H1 (cell line): ENCODE measurements at regions not wholly inside any gene's neighbourhood (a gene's known extent, or its start where the extent isn't known, plus 50 kb on each side); places are given as distances from the start of the nearest gene placed in this dataset.

ENCODE experiments used
- BRCA1 ChIP-seq: IDR thresholded peaks from 2 replicates; pipeline ENCODE4 v1.6.1; 2012; ENCODE audit warnings: low read depth, low read length, improper control_type of control experiment
- CHD2 ChIP-seq: IDR thresholded peaks from 2 replicates; pipeline ENCODE4 v1.6.1; 2012; ENCODE audit warnings: low read length, improper control_type of control experiment
- EGR1 ChIP-seq: IDR thresholded peaks from 2 replicates; pipeline ENCODE4 v1.6.1; 2011; ENCODE audit warnings: low read depth, low read length, borderline replicate concordance
- EZH2 ChIP-seq: fragments of 200-600 bp; sonication (generic); IDR thresholded peaks from 2 replicates; pipeline ENCODE4 v1.7.1; 2012; ENCODE audit warnings: low read depth, mild to moderate bottlenecking, moderate library complexity, low read length, inconsistent platforms; ENCODE audit not compliant: severe bottlenecking
- GABPA ChIP-seq: IDR thresholded peaks from 2 replicates; pipeline ENCODE4 v1.6.1; 2011; ENCODE audit warnings: mild to moderate bottlenecking, low read length, moderate library complexity, borderline replicate concordance; ENCODE audit not compliant: insufficient read depth
- POLR2A ChIP-seq, 2 experiments: IDR thresholded peaks; 1 replicate in 1 of 2; 2 replicates in 1 of 2; pipeline ENCODE4 v1.6.1; 2011; ENCODE audit warnings: low read depth in 2 of 2, low read length in 2 of 2, mild to moderate bottlenecking in 2 of 2; ENCODE audit errors: control extremely low read depth in 1 of 2
- TAF1 ChIP-seq: IDR thresholded peaks from 2 replicates; pipeline ENCODE4 v1.6.1; 2011; ENCODE audit warnings: mild to moderate bottlenecking, low read depth, low read length
- TF ChIP-seq, protein P1 (sequence below), 3 experiments: IDR thresholded peaks; 1 replicate in 2 of 3; 2 replicates in 1 of 3; pipeline versions ENCODE4 v1.5.1 to v1.6.1; 2011; ENCODE audit warnings: low read length in 3 of 3, mild to moderate bottlenecking in 3 of 3, inconsistent platforms in 2 of 3, low read depth in 1 of 3, moderate library complexity in 1 of 3; ENCODE audit not compliant: insufficient read depth in 1 of 3; ENCODE audit errors: control extremely low read depth in 1 of 3

DNA sequence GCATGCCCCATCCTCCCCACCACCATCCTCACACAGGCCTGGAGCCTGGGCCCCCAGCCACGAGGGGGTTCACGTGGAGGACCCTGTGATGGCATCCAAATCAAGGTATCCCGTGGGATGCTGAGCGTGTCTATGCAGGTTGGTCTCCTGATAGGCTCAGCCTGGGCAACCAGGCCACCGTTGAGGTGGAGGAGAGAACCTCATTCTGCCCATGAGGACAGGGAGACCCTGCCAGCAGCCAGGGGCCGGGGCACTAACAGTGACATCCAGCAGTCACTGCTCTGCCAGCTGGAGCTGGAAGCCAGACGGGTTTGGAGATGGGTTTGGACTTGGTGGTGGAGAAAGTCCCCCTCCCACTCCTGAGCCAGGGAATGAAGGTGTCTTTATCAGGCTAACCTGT, 582.8 kb downstream of the MATN1 start:
- TF ChIP-seq BRCA1 (no peak), GABPA (no peak), EZH2 (no peak), POLR2A (IDR thresholded peaks at IDR 0.05; ENCODE audit: control extremely low read depth in 1 of 2, low read depth in 2 of 2, low read length in 2 of 2) (no peak), CHD2 (no peak), EGR1 (no peak), TAF1 (no peak)
- TF ChIP-seq, protein P1, sequence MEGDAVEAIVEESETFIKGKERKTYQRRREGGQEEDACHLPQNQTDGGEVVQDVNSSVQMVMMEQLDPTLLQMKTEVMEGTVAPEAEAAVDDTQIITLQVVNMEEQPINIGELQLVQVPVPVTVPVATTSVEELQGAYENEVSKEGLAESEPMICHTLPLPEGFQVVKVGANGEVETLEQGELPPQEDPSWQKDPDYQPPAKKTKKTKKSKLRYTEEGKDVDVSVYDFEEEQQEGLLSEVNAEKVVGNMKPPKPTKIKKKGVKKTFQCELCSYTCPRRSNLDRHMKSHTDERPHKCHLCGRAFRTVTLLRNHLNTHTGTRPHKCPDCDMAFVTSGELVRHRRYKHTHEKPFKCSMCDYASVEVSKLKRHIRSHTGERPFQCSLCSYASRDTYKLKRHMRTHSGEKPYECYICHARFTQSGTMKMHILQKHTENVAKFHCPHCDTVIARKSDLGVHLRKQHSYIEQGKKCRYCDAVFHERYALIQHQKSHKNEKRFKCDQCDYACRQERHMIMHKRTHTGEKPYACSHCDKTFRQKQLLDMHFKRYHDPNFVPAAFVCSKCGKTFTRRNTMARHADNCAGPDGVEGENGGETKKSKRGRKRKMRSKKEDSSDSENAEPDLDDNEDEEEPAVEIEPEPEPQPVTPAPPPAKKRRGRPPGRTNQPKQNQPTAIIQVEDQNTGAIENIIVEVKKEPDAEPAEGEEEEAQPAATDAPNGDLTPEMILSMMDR (IDR thresholded peaks at IDR 0.05; ENCODE audit: control extremely low read depth in 1 of 3, insufficient read depth in 1 of 3, low read depth in 1 of 3, low read length in 3 of 3), result no peak
